CD4-positive, alpha-beta T cell (primary cell): ENCODE measurements at regions not wholly inside any gene's neighbourhood (a gene's known extent, or its start where the extent isn't known, plus 50 kb on each side); places are given as distances from the start of the nearest gene placed in this dataset.

ENCODE experiments used
- ATAC-seq: fragments of 200-7000 bp; cut with Tn5 transposase; one replicate; pipeline ENCODE4 v1.10.0; 2022; ENCODE audit warnings: mild to moderate bottlenecking; ENCODE audit not compliant: poor library complexity
- CTCF ChIA-PET: fragments of 350-600 bp; sonication (Branson Sonifier 250); formaldehyde crosslinking; loops from one replicate; lab custom pipeline; 2021; ENCODE audit warnings: antibody characterized with exemption, inconsistent platforms; lab: Charles Lee
- POLR2A ChIA-PET: fragments of 350-600 bp; sonication (Branson Sonifier 250); formaldehyde crosslinking; loops from one replicate; lab custom pipeline; 2021; ENCODE audit warnings: antibody characterized with exemption, inconsistent platforms; lab: Charles Lee
- DNase-seq, 14 experiments: peaks; one replicate each; pipeline ENCODE4 v3.0.0-alpha.2; 2013 to 2020; ENCODE audit warnings: mixed read lengths in 2 of 14
- H3K27ac ChIP-seq, 2 donors: one replicate each; pipeline versions ENCODE4 v1.5.1 to v1.7.0; 2013; ENCODE audit warnings: low read length in 2 of 2, low read depth in 1 of 2, mild to moderate bottlenecking in 1 of 2
- H3K27me3 ChIP-seq, 2 experiments: 1 replicate in 1 of 2; 2 replicates in 1 of 2; pipeline versions ENCODE4 v1.6.1 to v1.7.0; 2013; ENCODE audit warnings: low read length in 2 of 2, control low read depth in 1 of 2, mild to moderate bottlenecking in 1 of 2, moderate library complexity in 1 of 2; ENCODE audit not compliant: insufficient read depth in 2 of 2, control insufficient read depth in 1 of 2
- H3K36me3 ChIP-seq: one replicate; pipeline ENCODE4 v1.6.1; 2013; ENCODE audit warnings: low read length, control low read depth; ENCODE audit not compliant: insufficient read depth
- H3K4me1 ChIP-seq: one replicate; pipeline ENCODE4 v1.6.1; 2013; ENCODE audit warnings: low read length, control low read depth; ENCODE audit not compliant: insufficient read depth
- H3K4me3 ChIP-seq: one replicate; pipeline ENCODE4 v1.5.1; 2013; ENCODE audit warnings: mild to moderate bottlenecking, low read length, moderate library complexity
- H3K9me3 ChIP-seq, 2 experiments: 1 replicate in 1 of 2; 2 replicates in 1 of 2; pipeline versions ENCODE4 v1.6.1 to v1.7.0; 2013; ENCODE audit warnings: low read length in 2 of 2, mild to moderate bottlenecking in 2 of 2, control low read depth in 1 of 2, moderate library complexity in 1 of 2; ENCODE audit not compliant: control insufficient read depth in 1 of 2, insufficient read depth in 1 of 2
- H3K27ac Mint-ChIP-seq: one replicate; pipeline ENCODE4 v1.8.0; 2020; ENCODE audit warnings: mixed read lengths
- H3K27me3 Mint-ChIP-seq: one replicate; pipeline ENCODE4 v1.8.0; 2021; ENCODE audit warnings: mixed read lengths
- H3K36me3 Mint-ChIP-seq: one replicate; pipeline ENCODE4 v1.8.0; 2021; ENCODE audit warnings: low read depth, mixed read lengths
- H3K4me1 Mint-ChIP-seq: one replicate; pipeline ENCODE4 v1.8.0; 2021; ENCODE audit warnings: low read depth, mixed read lengths
- H3K4me3 Mint-ChIP-seq: one replicate; pipeline ENCODE4 v1.8.0; 2020; ENCODE audit warnings: mild to moderate bottlenecking, mixed read lengths
- H3K9me3 Mint-ChIP-seq: one replicate; pipeline ENCODE4 v1.8.0; 2020; ENCODE audit warnings: mixed read lengths
- CTCF ChIP-seq: fragments of 200-600 bp; IDR thresholded peaks from one replicate; pipeline ENCODE4 v1.8.0; 2022; ENCODE audit warnings: antibody characterized with exemption, mild to moderate bottlenecking
- intact Hi-C, 2 experiments: fragments of 100-400 bp; cut with DNase I in 1 of 2; cut with micrococcal nuclease in 1 of 2; formaldehyde crosslinking; loops; one replicate each; pipeline versions ENCODE4 v1.15.1 to v1.9.0; 2023 to 2025; cut with DNase I, micrococcal nuclease

- ChIA-PET POLR2A (no interaction called here), CTCF (no interaction called here)
- intact Hi-C loops: no loop called here
- no peaks in the 10 kb centered on the region for H3K9me3 ChIP-seq
- no peak overlapping the region for H3K4me3 Mint-ChIP-seq
- no peak for ATAC-seq
- H3K4me1 Mint-ChIP-seq: no peaks in the 10 kb centered on the region
- no peaks in the 10 kb centered on the region for H3K27me3 ChIP-seq
- no peak overlapping the region for H3K27ac Mint-ChIP-seq
- no peak for TF ChIP-seq CTCF
- H3K27ac ChIP-seq: no peak overlapping the region
- H3K4me3 ChIP-seq: no peak overlapping the region
- no peaks in the 10 kb centered on the region for H3K27me3 Mint-ChIP-seq
- H3K36me3 ChIP-seq: no peaks in the 10 kb centered on the region
- peaks cover 8% of the 10 kb centered on the region for H3K9me3 Mint-ChIP-seq
- DNase-seq: no peak
- H3K36me3 Mint-ChIP-seq: no peaks in the 10 kb centered on the region
- H3K4me1 ChIP-seq: no peaks in the 10 kb centered on the region
Measured at GRCh38 chr4:132332932-132333723, 816.0 kb upstream of the PCDH10 start.

- no peak for TF ChIP-seq CTCF
- CTCF ChIA-PET: no interaction called here
- no peaks in the 10 kb centered on the region for H3K27me3 Mint-ChIP-seq
- POLR2A ChIA-PET: no interaction called here
- DNase-seq (no peak), ATAC-seq (no peak)
- Histone ChIP-seq H3K27ac (no peak overlapping the region), H3K27me3 (no peaks in the 10 kb centered on the region), H3K9me3 (no peaks in the 10 kb centered on the region), H3K4me3 (no peak overlapping the region), H3K4me1 (no peaks in the 10 kb centered on the region), H3K36me3 (no peaks in the 10 kb centered on the region)
- H3K36me3 Mint-ChIP-seq: no peaks in the 10 kb centered on the region
- H3K27ac Mint-ChIP-seq: no peak overlapping the region
- H3K4me3 Mint-ChIP-seq: no peak overlapping the region
- intact Hi-C loops: no loop called here
- H3K4me1 Mint-ChIP-seq: no peaks in the 10 kb centered on the region
- peaks cover 12% of the 10 kb centered on the region for H3K9me3 Mint-ChIP-seq
Measured at GRCh38 chr4:132333724-132334047, 815.4 kb upstream of the PCDH10 start.

GRCh38 chr4:132334081-132334480 is 815.0 kb upstream of the PCDH10 start:
- H3K4me1 ChIP-seq: no peaks in the 10 kb centered on the region
- H3K27me3 ChIP-seq: no peaks in the 10 kb centered on the region
- Mint-ChIP-seq H3K36me3 (no peaks in the 10 kb centered on the region), H3K27ac (no peak overlapping the region), H3K4me3 (no peak overlapping the region), H3K27me3 (no peaks in the 10 kb centered on the region), H3K4me1 (no peaks in the 10 kb centered on the region), H3K9me3 (peaks cover 12% of the 10 kb centered on the region)
- H3K4me3 ChIP-seq: no peak overlapping the region
- ChIA-PET CTCF (no interaction called here), POLR2A (no interaction called here)
- H3K9me3 ChIP-seq: no peaks in the 10 kb centered on the region
- H3K36me3 ChIP-seq: no peaks in the 10 kb centered on the region
- DNase-seq (no peak), ATAC-seq (no peak)
- intact Hi-C loops: no loop called here
- H3K27ac ChIP-seq: no peak overlapping the region
- no peak for TF ChIP-seq CTCF
